H1 (cell line): ENCODE measurements at regions not wholly inside any gene's neighbourhood (a gene's known extent, or its start where the extent isn't known, plus 50 kb on each side); places are given as distances from the start of the nearest gene placed in this dataset.

Experiments
- CTCF ChIA-PET: fragments of 300-600 bp; sonication (Branson Sonifier 250); formaldehyde crosslinking; loops from one replicate; lab custom pipeline; 2021; ENCODE audit not compliant: partially characterized antibody; lab: Charles Lee
- POLR2A ChIA-PET: fragments of 300-600 bp; sonication (Branson Sonifier 250); formaldehyde crosslinking; loops from one replicate; lab custom pipeline; 2021; ENCODE audit warnings: inconsistent platforms; ENCODE audit not compliant: partially characterized antibody; lab: Charles Lee
- DNase-seq, 2 experiments: peaks; one replicate each; pipeline versions ENCODE4 v3.0.0 to v3.0.0-alpha.2; 2010 to 2022; ENCODE audit warnings: low spot score in 2 of 2, low read depth in 1 of 2, mixed read lengths in 1 of 2
- FAIRE-seq: peaks from 2 replicates; lab custom pipeline; 2011; peaks lifted over from hg19 to GRCh38; lab: Jason Lieb, UNC
- H2AFZ ChIP-seq: 2 replicates; pipeline ENCODE4 v1.8.1; 2012; ENCODE audit warnings: low read length, inconsistent platforms
- H2AK5ac ChIP-seq: 2 replicates; pipeline ENCODE4 v1.6.1; 2013; ENCODE audit warnings: low read depth, low read length
- H2BK120ac ChIP-seq: replicated peaks from 2 replicates; pipeline ENCODE3; 2013; ENCODE audit warnings: low read depth, low read length, inconsistent platforms
- H2BK12ac ChIP-seq: 2 replicates; pipeline ENCODE4 v1.6.1; 2013; ENCODE audit warnings: low read depth, low read length
- H2BK15ac ChIP-seq: 2 replicates; pipeline ENCODE4 v1.6.1; 2013; ENCODE audit warnings: low read length
- H2BK20ac ChIP-seq: 2 replicates; pipeline ENCODE4 v1.6.1; 2013; ENCODE audit warnings: low read length
- H2BK5ac ChIP-seq: 2 replicates; pipeline ENCODE4 v1.6.1; 2013; ENCODE audit warnings: low read depth, low read length
- H3K14ac ChIP-seq: 2 replicates; pipeline ENCODE4 v1.6.1; 2013; ENCODE audit warnings: inconsistent platforms; ENCODE audit not compliant: insufficient read length
- H3K18ac ChIP-seq: 2 replicates; pipeline ENCODE4 v1.6.1; 2013; ENCODE audit warnings: low read length; ENCODE audit errors: extremely low read depth
- H3K23ac ChIP-seq: 2 replicates; pipeline ENCODE4 v1.6.1; 2013; ENCODE audit warnings: inconsistent platforms; ENCODE audit not compliant: insufficient read length
- H3K23me2 ChIP-seq: 2 replicates; pipeline ENCODE4 v1.6.1; 2013; ENCODE audit warnings: low read depth, low read length
- H3K27ac ChIP-seq: 2 replicates; pipeline ENCODE4 v1.6.1; 2011; ENCODE audit warnings: low read depth, low read length, inconsistent platforms
- H3K27me3 ChIP-seq, 4 experiments: replicated peaks in 1 of 4; 1 replicate in 1 of 4; 2 replicates in 3 of 4; pipeline versions ENCODE4 v1.6.1 to v1.8.1; 2011 to 2013; ENCODE audit warnings: low read length in 3 of 4, mild to moderate bottlenecking in 3 of 4, inconsistent platforms in 2 of 4, mixed read lengths in 2 of 4, moderate library complexity in 1 of 4; ENCODE audit not compliant: control insufficient read depth in 3 of 4, insufficient read depth in 3 of 4; ENCODE audit errors: extremely low read depth in 1 of 4
- H3K36me3 ChIP-seq, 4 experiments: 2 replicates each; pipeline versions ENCODE4 v1.6.1 to v1.8.1; 2011 to 2013; ENCODE audit warnings: mild to moderate bottlenecking in 4 of 4, low read length in 3 of 4, moderate library complexity in 2 of 4, control low read depth in 1 of 4, inconsistent platforms in 1 of 4; ENCODE audit not compliant: insufficient read depth in 4 of 4, control insufficient read depth in 2 of 4
- H3K4ac ChIP-seq: replicated peaks from 2 replicates; pipeline ENCODE3; 2013; ENCODE audit warnings: low read length, low read depth, mixed read lengths, inconsistent platforms; ENCODE audit not compliant: insufficient read length
- H3K4me1 ChIP-seq, 4 experiments: replicated peaks in 1 of 4; 1 replicate in 1 of 4; 2 replicates in 3 of 4; pipeline versions ENCODE4 v1.6.1 to v1.8.1; 2011 to 2013; ENCODE audit warnings: low read length in 3 of 4, inconsistent platforms in 2 of 4, mixed read lengths in 1 of 4; ENCODE audit not compliant: insufficient read depth in 4 of 4, control insufficient read depth in 3 of 4
- H3K4me2 ChIP-seq, 2 experiments: 2 replicates each; pipeline versions ENCODE4 v1.6.1 to v1.8.1; 2011 to 2013; ENCODE audit warnings: low read depth in 2 of 2, low read length in 2 of 2, control low read depth in 1 of 2, inconsistent platforms in 1 of 2, mild to moderate bottlenecking in 1 of 2; ENCODE audit not compliant: insufficient read depth in 1 of 2
- H3K4me3 ChIP-seq, 4 experiments: fragments of 200-600, 300-600 bp in 1 of 4; sonication (generic), shearing (Covaris generic), sonication (Bioruptor Twin) in 1 of 4; 2 replicates each; pipeline versions ENCODE4 v1.5.1 to v1.8.1; 2011 to 2016; ENCODE audit warnings: low read length in 4 of 4, low read depth in 3 of 4, control low read depth in 2 of 4, inconsistent platforms in 2 of 4, mild to moderate bottlenecking in 2 of 4, mixed read lengths in 1 of 4, moderate library complexity in 1 of 4; ENCODE audit not compliant: insufficient read depth in 2 of 4; ENCODE audit errors: extremely low read depth in 1 of 4
- H3K56ac ChIP-seq: replicated peaks from 2 replicates; pipeline ENCODE3; 2013; ENCODE audit warnings: low read depth, mild to moderate bottlenecking, mixed read lengths, low read length, inconsistent platforms; ENCODE audit not compliant: insufficient read length
- H3K79me1 ChIP-seq: 2 replicates; pipeline ENCODE4 v1.6.1; 2013; ENCODE audit warnings: low read depth, low read length, control low read depth
- H3K79me2 ChIP-seq, 2 experiments: 2 replicates each; pipeline versions ENCODE4 v1.6.1 to v1.8.1; 2012 to 2013; ENCODE audit warnings: low read length in 2 of 2, mild to moderate bottlenecking in 2 of 2, inconsistent platforms in 1 of 2; ENCODE audit not compliant: insufficient read depth in 2 of 2, control insufficient read depth in 1 of 2
- H3K9ac ChIP-seq, 4 experiments: replicated peaks in 1 of 4; 1 replicate in 1 of 4; 2 replicates in 3 of 4; pipeline versions ENCODE4 v1.6.1 to v1.8.1; 2011 to 2013; ENCODE audit warnings: low read depth in 3 of 4, low read length in 3 of 4, control low read depth in 2 of 4, mild to moderate bottlenecking in 2 of 4, moderate library complexity in 2 of 4, inconsistent platforms in 1 of 4; ENCODE audit errors: extremely low read depth in 1 of 4
- H3K9me3 ChIP-seq, 2 experiments: 2 replicates each; pipeline versions ENCODE4 v1.6.1 to v1.8.1; 2012 to 2013; ENCODE audit warnings: mild to moderate bottlenecking in 2 of 2, moderate library complexity in 2 of 2, control low read depth in 1 of 2, inconsistent platforms in 1 of 2, low read depth in 1 of 2, low read length in 1 of 2, mixed read lengths in 1 of 2; ENCODE audit not compliant: insufficient read depth in 2 of 2
- H4K20me1 ChIP-seq, 2 experiments: replicated peaks in 1 of 2; 2 replicates each; pipeline versions ENCODE3 to v1.8.1; 2011 to 2013; ENCODE audit warnings: inconsistent platforms in 2 of 2, low read length in 2 of 2, mild to moderate bottlenecking in 1 of 2; ENCODE audit not compliant: insufficient read depth in 2 of 2, control insufficient read depth in 1 of 2
- H4K5ac ChIP-seq: 2 replicates; pipeline ENCODE4 v1.6.1; 2013; ENCODE audit warnings: low read length, low read depth, mixed read lengths, inconsistent platforms; ENCODE audit not compliant: insufficient read length
- H4K8ac ChIP-seq: 2 replicates; pipeline ENCODE4 v1.8.0; 2013; ENCODE audit warnings: mild to moderate bottlenecking, moderate library complexity, low read length, inconsistent platforms; ENCODE audit not compliant: insufficient read depth; ENCODE audit errors: extremely low read depth
- H4K91ac ChIP-seq: replicated peaks from 2 replicates; pipeline ENCODE3; 2013; ENCODE audit warnings: low read length, mixed read lengths, inconsistent platforms; ENCODE audit not compliant: insufficient read length
- HDAC2 ChIP-seq, 2 experiments: fragments of 300-600 bp in 1 of 2; sonication (generic) in 1 of 2; IDR thresholded peaks; 2 replicates each; pipeline ENCODE4 v1.6.1; 2011 to 2012; ENCODE audit warnings: low read depth in 2 of 2, low read length in 2 of 2, mild to moderate bottlenecking in 2 of 2, moderate library complexity in 2 of 2, borderline replicate concordance in 1 of 2, inconsistent platforms in 1 of 2
- PHF8 ChIP-seq: fragments of 200-600 bp; sonication (generic); conservative IDR thresholded peaks from 2 replicates; pipeline ENCODE4 v1.7.1; 2012; ENCODE audit warnings: low read depth, mild to moderate bottlenecking, inconsistent platforms, low read length, moderate library complexity
- SAP30 ChIP-seq: fragments of 300-600 bp; sonication (generic); IDR thresholded peaks from 2 replicates; pipeline ENCODE4 v1.7.1; 2012; ENCODE audit warnings: low read length, moderate library complexity, mild to moderate bottlenecking, inconsistent platforms; ENCODE audit not compliant: insufficient read depth, insufficient replicate concordance
- SIN3A ChIP-seq, 2 experiments: IDR thresholded peaks in 1 of 2; conservative IDR thresholded peaks in 1 of 2; 2 replicates each; pipeline ENCODE4 v1.6.1; 2011 to 2012; ENCODE audit warnings: low read length in 2 of 2, improper control_type of control experiment in 1 of 2, low read depth in 1 of 2, mild to moderate bottlenecking in 1 of 2
- TCF12 ChIP-seq: IDR thresholded peaks from 2 replicates; pipeline ENCODE4 v1.6.1; 2011; ENCODE audit warnings: low read depth, mild to moderate bottlenecking, low read length
- TEAD4 ChIP-seq: IDR thresholded peaks from 2 replicates; pipeline ENCODE4 v1.6.1; 2012; ENCODE audit warnings: low read depth, low read length, inconsistent platforms, mixed read lengths
- YY1 ChIP-seq: IDR thresholded peaks from 2 replicates; pipeline ENCODE4 v1.6.1; 2011; ENCODE audit warnings: low read depth, mild to moderate bottlenecking, low read length

GRCh38 chr2:160596441-160596840 is 102.8 kb upstream of the RBMS1 start:
- no peak overlapping the region for H2BK120ac ChIP-seq
- no peaks in the 10 kb centered on the region for H3K9me3 ChIP-seq
- H3K4me3 ChIP-seq, result no peak overlapping the region
- no peak overlapping the region for H2AK5ac ChIP-seq
- H3K27ac ChIP-seq, result no peak overlapping the region
- no peak overlapping the region for H3K14ac ChIP-seq
- no peak overlapping the region for H3K23ac ChIP-seq
- no peak for FAIRE-seq
- no peaks in the 10 kb centered on the region for H3K23me2 ChIP-seq
- H2BK12ac ChIP-seq, result no peak overlapping the region
- H4K91ac ChIP-seq, result no peak overlapping the region
- H4K20me1 ChIP-seq, result no peaks in the 10 kb centered on the region
- H3K27me3 ChIP-seq, result no peaks in the 10 kb centered on the region
- no peak overlapping the region for H2BK15ac ChIP-seq
- no peak overlapping the region for H3K56ac ChIP-seq
- no peaks in the 10 kb centered on the region for H3K79me2 ChIP-seq
- no peak overlapping the region for H2AFZ ChIP-seq
- no peak overlapping the region for H3K18ac ChIP-seq
- no peak overlapping the region for H4K5ac ChIP-seq
- H2BK20ac ChIP-seq, result no peak overlapping the region
- no peaks in the 10 kb centered on the region for H3K4me1 ChIP-seq
- no peak overlapping the region for H2BK5ac ChIP-seq
- H3K79me1 ChIP-seq, result no peaks in the 10 kb centered on the region
- no peak overlapping the region for H4K8ac ChIP-seq
- H3K9ac ChIP-seq, result no peak overlapping the region
- no peak overlapping the region for H3K4ac ChIP-seq
- CTCF ChIA-PET, result interaction anchor here (1.8 kb wide), 1 partner anchor 11 kb away, joined by 6 read pairs; no protein-coding TSS in a partner anchor
- POLR2A ChIA-PET, result no interaction called here
- DNase-seq, result no peak
- H3K4me2 ChIP-seq, result no peak overlapping the region
- no peaks in the 10 kb centered on the region for H3K36me3 ChIP-seq
- TF ChIP-seq TEAD4 (no peak), SIN3A (conservative IDR thresholded peaks at IDR 0.05 in 1 of 2, IDR thresholded peaks at IDR 0.05 in 1 of 2; ENCODE audit: low read depth in 1 of 2, low read length in 2 of 2) (no peak), TCF12 (no peak), PHF8 (no peak), HDAC2 (IDR thresholded peaks at IDR 0.05; ENCODE audit: borderline replicate concordance in 1 of 2, low read depth in 2 of 2, low read length in 2 of 2) (no peak), SAP30 (no peak), YY1 (no peak)
